ENCODE measurements at regions not wholly inside any gene's neighbourhood (a gene's known extent, or its start where the extent isn't known, plus 50 kb on each side); places are given as distances from the start of the nearest gene placed in this dataset.
A peak's percentile ranks its signal among the peaks of the same experiment; 100 is the strongest.
"Not testable (repeated sequence)": the region's sequence is repeated elsewhere in the genome, so short reads cannot be mapped to it uniquely, and the experiment has no call there.

- DNase-seq: not testable (repeated sequence)
These were observed 61.0 kb downstream of the SPDYE17 start for GRCh38 chr7:76971201-76971600.

GRCh38 chr7:76969892-76970291 is 62.3 kb downstream of the SPDYE17 start:
- not testable (repeated sequence) for DNase-seq

GRCh38 chr7:76965731-76966548 is 66.2 kb downstream of the SPDYE17 start:
- not testable (repeated sequence) for DNase-seq

- DNase-seq: not testable (repeated sequence)
These were observed 68.1 kb downstream of the SPDYE17 start for GRCh38 chr7:76964050-76964449.

GRCh38 chr7:76963061-76963460 is 69.1 kb downstream of the SPDYE17 start:
- DNase-seq: not testable (repeated sequence)

GRCh38 chr7:76960400-76960986 is 71.7 kb downstream of the SPDYE17 start:
- DNase-seq: not testable (repeated sequence)

- DNase-seq: not testable (repeated sequence)
These were observed 72.4 kb downstream of the SPDYE17 start for GRCh38 chr7:76959573-76960399.

GRCh38 chr7:76956531-76956930 is 75.6 kb downstream of the SPDYE17 start:
- DNase-seq: not testable (repeated sequence)

GRCh38 chr7:76955124-76955523 is 77.0 kb downstream of the SPDYE17 start:
- not testable (repeated sequence) for DNase-seq

GRCh38 chr7:76944603-76945002 is 87.6 kb downstream of the SPDYE17 start:
- not testable (repeated sequence) for DNase-seq

- not testable (repeated sequence) for DNase-seq
These were observed 90.1 kb downstream of the SPDYE17 start for GRCh38 chr7:76941809-76942765.

- not testable (repeated sequence) for DNase-seq
These were observed 94.4 kb downstream of the SPDYE17 start for GRCh38 chr7:76937781-76938180.

- DNase-seq: not testable (repeated sequence)
These were observed 94.8 kb downstream of the SPDYE17 start for GRCh38 chr7:76937330-76937729.

GRCh38 chr7:76936346-76936745 is 95.8 kb downstream of the SPDYE17 start:
- not testable (repeated sequence) for DNase-seq

- not testable (repeated sequence) for DNase-seq
These were observed 97.5 kb downstream of the SPDYE17 start for GRCh38 chr7:76934711-76935110.

- not testable (repeated sequence) for DNase-seq
These were observed 99.2 kb downstream of the SPDYE17 start for GRCh38 chr7:76932957-76933356.

GRCh38 chr7:76931441-76931840 is 100.7 kb downstream of the SPDYE17 start:
- not testable (repeated sequence) for DNase-seq

GRCh38 chr7:76930416-76930815 is 101.7 kb downstream of the SPDYE17 start:
- not testable (repeated sequence) for DNase-seq

GRCh38 chr7:76928751-76929150 is 103.4 kb downstream of the SPDYE17 start:
- peak; percentile 25 for DNase-seq

- DNase-seq: peak; percentile 73
These were observed 104.3 kb downstream of the SPDYE17 start for GRCh38 chr7:76927741-76928393.

GRCh38 chr7:76926416-76926815 is 105.7 kb downstream of the SPDYE17 start:
- not testable (repeated sequence) for DNase-seq
